ENCODE measurements at regions not wholly inside any gene's neighbourhood (a gene's known extent, or its start where the extent isn't known, plus 50 kb on each side); places are given as distances from the start of the nearest gene placed in this dataset.

DNA sequence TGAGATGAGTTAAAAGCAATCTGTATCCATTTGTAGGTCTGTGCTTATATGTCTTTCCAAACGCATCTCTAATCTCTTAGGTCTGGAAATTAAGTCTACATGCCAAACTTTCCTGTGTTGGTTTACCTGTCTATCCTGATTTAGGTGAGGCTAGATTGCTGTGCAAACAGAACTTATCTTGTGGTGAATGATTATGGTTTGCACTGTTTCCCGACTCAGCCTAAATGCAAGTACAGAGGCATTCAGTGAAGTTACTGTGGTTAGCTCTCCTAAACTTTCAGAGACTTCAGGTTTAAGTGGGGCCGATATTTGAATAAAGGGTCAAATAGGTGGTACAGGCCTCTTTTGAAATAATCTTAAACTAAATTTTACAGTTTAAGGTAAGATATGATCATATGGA is 103.5 kb downstream of the ICOS start:
- no peak for DNase-seq (ENCODE audit: low spot score)
- intact Hi-C loops (cut with DNase I): no loop called here

DNA sequence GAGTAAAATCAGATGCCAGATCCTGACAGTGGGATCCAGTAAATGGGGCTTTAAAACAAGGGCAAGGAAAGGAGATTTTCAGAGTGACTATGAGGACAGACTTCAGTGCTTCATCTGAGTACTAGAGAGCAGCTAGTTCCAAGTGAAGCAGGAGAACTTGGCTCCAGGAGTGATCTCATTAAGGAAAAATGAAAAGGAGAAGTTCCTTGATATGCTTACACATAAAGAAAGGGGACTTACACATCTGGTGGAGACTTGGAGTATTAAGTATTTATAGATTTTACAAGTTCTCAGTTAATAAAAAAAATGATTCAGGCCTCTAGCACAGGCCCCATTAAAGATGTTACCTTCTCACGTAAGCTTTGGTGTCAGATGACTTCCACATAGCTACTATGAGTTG is 105.8 kb downstream of the ICOS start:
- DNase-seq (ENCODE audit: low spot score): no peak
- intact Hi-C loops (cut with DNase I): no loop called here

DNA sequence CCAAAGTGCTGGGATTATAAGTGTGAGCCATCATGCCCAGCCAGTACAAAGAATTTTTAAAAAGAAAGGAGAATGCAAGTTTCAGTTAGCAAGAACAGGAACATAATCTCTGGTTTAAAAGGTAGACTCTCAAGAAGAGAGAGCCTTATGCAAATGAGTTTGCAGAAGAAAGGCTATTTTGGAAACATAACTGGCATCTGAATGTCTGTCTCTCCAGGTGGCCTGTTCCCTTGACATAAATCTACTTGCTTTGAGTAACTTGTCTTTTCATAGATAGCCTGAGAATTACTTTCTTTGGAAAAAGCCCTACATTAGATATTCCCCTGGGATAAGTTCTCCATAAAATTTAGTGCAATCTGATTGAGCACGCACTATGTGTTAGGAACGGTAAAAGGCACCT is 109.6 kb downstream of the ICOS start:
- DNase-seq (ENCODE audit: low spot score): no peak
- intact Hi-C loops (cut with DNase I): no loop called here

DNA sequence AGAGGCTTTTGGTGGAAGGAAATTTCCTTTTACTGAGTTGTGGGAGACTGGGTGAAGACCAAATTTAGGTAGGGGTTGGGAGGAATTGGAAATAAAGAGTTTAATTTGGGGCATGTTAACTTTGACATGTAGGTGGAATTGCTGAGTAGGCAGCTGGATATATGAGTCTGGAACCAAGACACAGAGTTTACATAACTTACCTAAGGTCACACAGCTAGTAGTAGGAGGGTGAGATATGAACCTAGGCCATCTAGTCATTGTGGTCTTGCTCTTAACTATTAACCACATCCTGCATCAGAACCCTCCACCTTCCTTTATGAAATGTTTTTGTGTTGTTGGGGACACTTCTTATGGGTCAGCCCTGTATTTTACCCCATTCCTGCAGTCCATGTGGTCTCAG is 113.1 kb downstream of the ICOS start:
- intact Hi-C loops (cut with DNase I): no loop called here
- DNase-seq (ENCODE audit: low spot score): no peak

DNA sequence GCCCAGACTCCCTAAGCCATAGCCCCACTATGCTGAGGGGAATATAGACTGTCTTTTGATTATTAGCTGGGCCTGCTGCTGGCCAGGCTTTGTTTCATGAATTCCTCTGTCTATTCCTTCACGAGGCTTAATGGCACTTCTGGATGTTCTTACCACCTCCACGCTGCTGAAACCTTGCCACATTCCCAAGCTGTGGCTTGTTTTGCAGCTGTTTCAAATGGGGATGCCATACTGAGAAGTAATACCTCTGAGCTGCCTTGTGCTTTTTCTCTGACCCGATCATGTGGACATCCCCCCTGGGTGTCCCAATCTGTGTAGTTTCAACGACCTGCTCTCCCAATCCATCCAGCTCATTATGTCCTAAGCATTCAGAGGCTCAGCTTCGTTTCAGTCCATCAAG is 114.1 kb downstream of the ICOS start:
- intact Hi-C loops (cut with DNase I): no loop called here
- DNase-seq (ENCODE audit: low spot score): no peak

DNA sequence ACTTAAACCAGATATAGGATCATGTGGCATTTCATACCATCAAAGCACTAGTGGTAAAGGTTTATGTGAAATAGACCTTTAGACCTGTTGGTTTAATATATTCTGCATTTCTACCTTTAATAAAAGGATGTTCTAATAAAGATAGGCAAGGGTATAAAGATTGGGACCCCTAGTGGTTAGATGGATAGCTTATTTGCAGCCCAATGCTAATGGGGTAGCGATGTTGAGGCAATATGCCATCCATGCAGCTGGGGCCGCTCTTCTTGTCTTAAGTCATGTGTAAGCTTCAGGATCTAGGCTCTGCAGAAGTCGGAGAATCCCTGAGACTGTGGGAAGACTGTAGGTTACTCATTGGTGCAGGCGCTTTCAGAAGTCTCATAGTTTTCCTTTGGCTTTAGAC is 114.9 kb downstream of the ICOS start:
- intact Hi-C loops (cut with DNase I): no loop called here
- DNase-seq (ENCODE audit: low spot score): no peak

DNA sequence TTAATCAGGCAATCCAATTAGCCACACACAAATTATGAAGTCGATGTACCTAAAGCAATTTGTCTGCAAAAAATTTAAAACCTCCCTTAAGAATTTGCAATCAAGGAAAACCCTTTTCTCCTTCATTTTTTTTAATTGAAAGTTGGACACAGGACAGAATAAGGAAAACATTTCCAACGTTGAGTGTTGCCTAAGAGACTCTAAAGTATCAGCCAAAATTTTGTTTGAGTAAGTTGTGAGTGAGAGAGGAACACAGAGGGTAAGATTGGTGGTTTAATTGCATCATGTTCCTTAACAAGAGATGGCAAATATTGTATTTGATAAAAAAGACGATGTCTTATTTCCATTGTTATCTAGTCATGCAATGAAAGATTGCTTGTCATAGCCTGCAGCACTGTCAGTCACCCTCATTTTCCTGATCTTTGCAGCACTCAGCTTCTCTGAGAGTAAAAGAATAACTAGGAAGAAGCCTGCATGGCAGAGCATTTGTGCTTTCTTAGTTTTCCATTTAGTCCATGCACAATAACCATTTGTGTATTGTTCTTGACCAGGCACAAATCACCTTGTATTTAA is 115.5 kb downstream of the ICOS start:
- intact Hi-C loops (cut with DNase I): no loop called here
- DNase-seq (ENCODE audit: low spot score): no peak

DNA sequence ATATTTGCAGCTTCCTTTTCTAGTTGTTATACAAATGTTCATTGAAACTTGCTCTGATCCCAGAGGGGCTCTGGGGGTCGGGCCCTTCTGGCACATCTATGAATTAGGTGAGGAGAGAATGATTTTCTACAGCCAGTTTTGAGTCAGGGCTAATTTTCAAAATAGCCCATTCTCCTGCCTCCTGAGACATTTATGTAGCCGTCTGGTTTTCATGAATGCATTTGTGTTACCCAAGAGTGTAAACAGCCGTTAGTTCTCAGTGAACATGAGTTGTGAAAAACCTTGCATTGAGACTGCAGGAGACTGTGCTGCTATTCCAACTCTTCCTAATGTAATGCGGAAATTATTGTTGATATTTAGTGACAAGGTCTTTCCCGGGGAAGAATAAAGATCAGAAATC is 122.5 kb downstream of the ICOS start:
- DNase-seq (ENCODE audit: low spot score): no peak
- intact Hi-C loops (cut with DNase I): no loop called here

DNA sequence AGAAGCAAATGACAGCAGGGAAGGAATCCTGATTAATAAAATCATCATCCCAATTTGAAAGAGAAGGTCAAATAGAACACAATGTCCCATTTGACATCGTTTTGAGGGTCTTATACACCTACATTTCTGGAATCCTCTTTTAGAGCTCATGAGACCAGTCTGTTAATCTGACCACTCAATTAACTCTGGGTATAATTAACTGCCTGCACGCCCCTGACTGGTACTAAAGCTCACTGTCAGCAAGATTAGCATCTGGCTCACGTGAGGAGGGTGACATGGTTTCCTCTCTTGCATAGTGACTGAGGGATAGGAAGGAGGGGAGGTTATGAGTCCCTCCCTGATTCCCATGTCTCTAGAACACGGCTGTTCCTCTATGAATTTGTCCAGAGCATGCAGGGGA is 124.3 kb downstream of the ICOS start:
- DNase-seq (ENCODE audit: low spot score): no peak
- intact Hi-C loops (cut with DNase I): no loop called here

DNA sequence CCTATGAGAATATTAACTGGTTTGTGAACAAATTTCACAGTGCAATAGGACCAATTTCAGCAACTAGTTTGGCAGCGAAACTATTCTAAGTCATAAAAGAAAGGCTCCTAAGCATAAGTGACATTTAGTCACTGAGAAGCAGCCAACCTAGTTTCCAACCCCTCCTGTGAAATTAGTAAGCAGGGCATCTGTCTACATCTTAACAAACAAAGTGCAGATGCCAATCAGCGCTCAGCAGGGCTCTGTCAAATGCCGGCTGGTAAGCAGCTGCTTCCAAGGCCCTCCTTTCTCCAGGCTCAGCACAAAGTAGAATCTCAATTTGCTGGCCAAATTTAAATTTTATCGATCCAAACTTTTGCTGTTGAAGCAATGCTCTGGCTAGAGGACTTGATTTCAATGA is 124.7 kb downstream of the ICOS start:
- intact Hi-C loops (cut with DNase I): no loop called here
- no peak for DNase-seq (ENCODE audit: low spot score)

DNA sequence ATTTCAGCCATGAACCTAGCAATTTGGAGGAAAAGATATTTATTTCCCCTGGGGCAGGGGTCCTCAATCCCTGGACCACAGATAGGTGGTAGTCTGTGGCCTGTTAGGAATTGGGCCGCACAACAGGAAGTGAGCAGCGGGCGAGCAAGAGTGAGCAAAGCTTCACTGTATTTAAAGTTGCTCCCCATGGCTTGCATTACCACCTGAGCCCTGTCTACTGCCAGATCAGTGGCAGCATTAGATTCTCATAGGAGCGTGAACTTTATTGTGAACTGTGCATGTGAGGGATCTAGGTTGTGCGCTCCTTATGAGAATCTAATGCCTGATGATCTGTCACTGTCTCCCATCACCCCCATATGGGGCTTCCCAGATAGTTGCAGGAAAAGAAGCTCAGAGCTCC is 127.6 kb downstream of the ICOS start:
- no peak for DNase-seq (ENCODE audit: low spot score)
- intact Hi-C loops (cut with DNase I): no loop called here

DNA sequence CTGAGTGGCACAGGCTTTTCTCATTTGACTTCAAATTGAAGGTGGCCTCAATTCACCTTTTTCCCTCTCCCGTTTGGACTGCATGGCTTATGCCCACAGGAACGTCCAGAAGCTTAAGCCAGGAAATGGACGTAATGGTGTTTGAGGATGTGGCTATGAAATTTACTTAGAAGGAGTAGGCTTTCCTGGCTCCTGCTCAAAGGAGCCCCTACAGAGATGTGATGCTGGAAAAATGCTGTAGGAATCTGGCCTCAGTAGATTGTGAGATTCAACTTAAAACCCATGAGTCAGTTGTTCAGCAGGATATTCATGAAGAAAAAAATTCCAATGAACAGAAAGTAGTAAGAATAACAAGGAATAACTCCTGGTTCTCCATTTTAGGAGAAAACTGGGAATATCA is 129.0 kb downstream of the ICOS start:
- intact Hi-C loops (cut with DNase I): no loop called here
- DNase-seq (ENCODE audit: low spot score): no peak

DNA sequence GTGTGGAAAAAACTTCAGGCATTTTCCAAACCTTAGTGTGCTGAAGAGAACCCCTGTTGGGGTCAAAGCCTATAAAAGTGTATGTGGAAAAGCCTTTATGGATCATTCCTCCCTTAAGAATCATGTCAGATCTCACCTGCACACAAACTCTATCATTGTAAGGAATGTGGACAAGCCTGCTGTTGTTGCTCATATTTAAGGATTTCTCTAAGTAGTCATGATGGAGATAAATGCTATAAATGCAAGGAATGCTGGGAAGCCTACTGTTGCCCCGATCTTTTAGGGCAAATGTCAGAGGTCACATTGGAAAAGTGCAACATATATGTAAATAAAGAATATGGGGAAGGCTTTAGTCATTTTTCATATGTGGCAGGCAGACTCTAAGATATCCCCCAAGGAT is 129.5 kb downstream of the ICOS start:
- intact Hi-C loops (cut with DNase I): no loop called here

DNA sequence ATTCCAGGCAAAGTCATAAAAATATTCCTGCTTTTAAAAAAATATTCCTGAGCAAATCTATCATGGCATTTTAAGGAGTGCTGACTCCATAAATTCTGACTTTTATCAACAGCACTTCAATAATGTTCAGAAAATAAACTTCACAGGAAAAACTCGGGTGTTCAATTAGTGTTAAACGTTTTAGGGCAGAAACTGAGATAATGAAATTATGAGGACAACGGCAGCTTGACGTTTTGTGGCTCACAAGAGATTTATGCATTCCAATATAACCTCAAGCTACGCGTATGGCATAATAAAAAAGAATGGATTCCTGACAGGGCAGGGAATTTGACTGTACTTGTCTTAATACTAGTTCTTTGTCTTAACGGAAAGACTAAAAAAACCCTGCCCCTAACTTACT is 133.2 kb downstream of the ICOS start:
- intact Hi-C loops (cut with DNase I): no loop called here
- DNase-seq (ENCODE audit: low spot score): no peak

More for the DNA sequence above, 129.5 kb downstream of the ICOS start:
- DNase-seq (ENCODE audit: low spot score): no peak

DNA sequence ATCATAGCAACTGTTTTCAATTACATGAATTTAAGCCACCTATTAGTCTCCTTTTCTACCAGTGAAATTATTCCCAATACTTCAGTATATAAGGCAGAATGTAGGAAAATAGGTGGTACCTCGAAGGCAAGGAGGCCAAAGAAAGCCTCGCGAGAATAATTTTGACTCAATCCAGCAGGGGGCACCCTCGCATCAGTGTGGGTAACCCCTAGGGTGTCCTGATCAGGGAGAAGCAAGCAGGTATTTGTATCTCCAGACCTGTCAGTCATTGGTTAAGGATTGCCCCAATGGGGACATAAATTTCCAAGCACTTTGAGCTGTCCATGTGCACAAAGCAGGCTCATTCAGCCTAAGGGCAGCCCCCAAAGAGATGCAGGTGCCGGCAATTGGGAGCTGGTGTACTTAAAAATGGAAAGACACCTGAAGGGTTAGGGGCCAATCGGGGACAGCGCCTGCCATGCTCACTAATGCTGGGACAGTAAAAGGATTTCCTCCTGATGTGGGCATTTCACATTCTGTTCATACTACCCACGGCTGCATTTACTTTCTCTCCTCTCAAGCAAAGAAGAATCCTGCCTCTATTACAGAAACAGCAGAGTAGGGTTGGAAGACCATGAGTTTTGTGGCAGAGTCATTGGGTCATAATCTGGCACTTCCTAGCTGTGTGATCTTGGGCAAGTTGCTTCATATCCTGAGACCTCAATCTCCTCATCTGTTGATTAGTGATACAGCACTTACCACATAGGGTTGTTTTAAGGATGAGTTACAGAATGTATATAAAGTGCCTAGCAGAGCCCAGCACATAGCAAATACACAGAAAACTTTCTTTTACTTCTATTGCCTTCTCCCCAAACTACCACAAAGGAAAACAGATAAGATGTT is 136.1 kb downstream of the ICOS start:
- intact Hi-C loops (cut with DNase I): no loop called here

DNA sequence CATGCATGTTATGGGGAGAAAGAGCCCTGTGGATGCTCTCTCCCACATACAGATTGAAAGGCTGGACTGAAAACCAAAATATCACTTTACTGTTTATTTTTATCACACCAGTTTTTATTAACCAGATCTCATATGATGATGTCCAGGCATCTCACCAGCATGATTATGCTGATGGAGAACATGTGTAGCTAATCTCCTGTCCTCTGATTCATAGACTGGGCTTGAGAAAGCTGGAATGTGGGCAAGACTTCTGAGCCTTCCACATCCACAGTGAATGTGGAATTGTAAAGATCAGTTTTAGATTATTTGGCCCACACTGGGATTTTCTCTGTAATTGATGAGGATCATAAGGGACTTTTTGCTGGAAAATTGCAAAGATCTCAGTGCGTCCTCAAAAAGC is 137.9 kb downstream of the ICOS start:
- intact Hi-C loops (cut with DNase I): no loop called here

More for the DNA sequence above, 136.1 kb downstream of the ICOS start:
- no peak for DNase-seq (ENCODE audit: low spot score)

DNA sequence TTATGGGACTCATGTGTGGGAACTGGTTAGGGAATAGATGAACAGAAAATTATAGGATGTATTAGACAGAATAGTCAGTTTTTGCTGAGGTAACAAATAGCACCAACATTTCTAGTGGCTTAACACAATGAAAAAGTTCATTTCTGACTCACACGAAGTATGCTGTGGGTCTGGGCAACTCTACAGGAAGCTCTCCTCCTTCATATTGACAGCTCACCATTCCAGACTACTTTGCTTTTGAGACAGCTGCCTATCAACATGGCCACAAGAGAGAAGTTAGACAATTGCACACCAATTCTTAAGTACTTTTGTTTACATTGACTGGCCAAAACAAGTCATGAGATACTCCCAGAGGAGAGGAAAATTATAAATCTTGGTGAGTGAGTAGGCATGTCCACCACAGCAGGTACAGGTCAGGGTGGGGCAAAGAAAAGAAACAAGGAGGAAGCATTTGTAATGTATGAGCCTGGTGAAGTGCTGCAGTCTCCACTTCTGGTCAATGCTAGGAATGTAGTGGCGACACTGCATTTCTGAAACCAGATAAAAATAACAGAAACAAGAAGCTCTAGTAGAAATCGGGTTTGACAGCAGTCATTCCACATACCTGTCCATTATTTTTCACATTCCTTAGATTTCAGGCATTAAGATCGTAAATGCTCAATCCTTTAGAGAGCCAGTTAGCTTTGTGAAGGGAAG is 141.6 kb downstream of the ICOS start:
- DNase-seq (ENCODE audit: low spot score): no peak
- intact Hi-C loops (cut with DNase I): no loop called here

More for the DNA sequence above, 137.9 kb downstream of the ICOS start:
- no peak for DNase-seq (ENCODE audit: low spot score)

DNA sequence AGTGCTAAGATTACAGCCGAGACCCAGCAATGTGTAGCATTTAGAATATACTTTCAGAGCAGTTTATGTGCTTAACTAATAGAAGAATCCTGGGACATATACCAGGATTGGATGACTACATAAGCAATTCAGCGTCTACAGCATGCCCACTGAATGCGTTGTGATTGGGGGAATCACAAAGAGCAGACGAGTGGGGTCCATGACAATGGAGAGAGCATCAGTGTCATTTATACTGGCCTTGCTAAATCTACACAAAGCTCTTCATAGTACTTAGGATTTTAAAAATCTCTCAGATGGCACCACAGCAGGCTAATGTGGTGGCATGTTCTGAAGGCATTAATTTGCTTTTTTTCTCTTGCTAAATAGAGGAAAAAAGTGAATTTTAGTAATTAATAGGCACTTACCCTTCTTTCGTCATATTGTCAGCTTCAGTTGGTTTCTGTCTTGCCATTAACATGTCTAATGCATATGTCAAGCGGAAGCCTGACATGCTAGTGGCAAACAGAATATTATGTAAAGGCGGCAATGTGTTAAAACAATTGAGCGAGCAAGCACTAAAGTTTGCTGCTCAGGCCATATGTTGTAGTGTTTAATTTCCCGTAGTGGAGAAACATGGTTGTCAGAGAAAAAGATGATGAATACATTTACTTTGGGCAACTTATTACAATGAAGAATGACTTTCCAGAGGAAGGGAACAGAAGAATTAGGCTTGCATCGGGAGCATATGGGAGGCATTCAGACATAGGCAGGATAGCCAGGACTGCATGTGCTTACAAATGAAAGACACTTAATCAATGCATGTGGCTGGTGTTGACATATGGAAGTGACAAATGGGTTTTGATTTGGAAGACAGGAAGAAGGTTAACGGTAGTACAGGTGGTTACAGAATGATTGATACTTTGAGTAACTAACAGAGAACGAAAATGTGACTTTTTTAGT is 145.2 kb downstream of the ICOS start:
- no peak for DNase-seq (ENCODE audit: low spot score)
- intact Hi-C loops (cut with DNase I): no loop called here

DNA sequence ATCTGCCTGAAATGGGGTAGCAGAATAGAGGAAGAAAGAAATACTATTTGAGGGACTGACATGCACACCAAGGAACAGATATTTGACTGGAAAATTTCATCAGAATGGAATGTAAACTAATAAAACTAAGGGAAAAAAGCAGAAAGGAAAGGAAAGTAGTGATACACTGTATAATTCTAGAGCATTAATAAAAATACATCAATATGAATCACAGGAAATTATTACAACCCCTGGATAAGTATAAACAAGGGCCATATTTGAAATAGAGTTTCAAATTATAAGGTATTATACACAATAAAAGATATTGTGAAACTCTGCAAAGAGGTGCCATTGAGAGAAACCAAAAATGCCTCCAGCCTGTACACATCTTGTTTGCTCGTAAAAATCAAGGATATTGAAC is 149.6 kb downstream of the ICOS start:
- no peak for DNase-seq (ENCODE audit: low spot score)
- intact Hi-C loops (cut with DNase I): no loop called here

DNA sequence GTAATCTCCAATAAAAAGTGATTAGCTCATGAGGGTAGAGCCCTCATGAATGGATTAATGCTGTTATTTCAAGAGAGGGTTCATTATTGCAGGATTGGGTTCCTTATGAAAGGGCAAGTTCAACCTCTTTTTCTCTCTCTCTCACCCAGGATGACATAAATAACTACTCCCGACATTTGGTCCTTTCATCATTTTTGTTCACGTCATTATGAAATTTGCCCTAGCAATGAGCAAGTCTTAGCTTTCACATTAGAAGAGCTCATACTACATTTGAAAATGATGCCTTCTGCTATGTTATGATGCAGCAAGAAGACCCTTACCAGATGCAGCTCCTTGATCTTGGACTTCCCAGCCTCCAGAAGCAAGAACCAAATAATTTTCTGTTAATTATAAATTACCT is 152.5 kb downstream of the ICOS start:
- intact Hi-C loops (cut with DNase I): no loop called here
- DNase-seq (ENCODE audit: low spot score): no peak
